Gastroesophageal sphincter (tissue), 3 donors: ENCODE measurements at regions not wholly inside any gene's neighbourhood (a gene's known extent, or its start where the extent isn't known, plus 50 kb on each side); places are given as distances from the start of the nearest gene placed in this dataset.
"Not testable (repeated sequence)": the region's sequence is repeated elsewhere in the genome, so short reads cannot be mapped to it uniquely, and the experiment has no call there.

Experiments
- POLR2A ChIP-seq, 2 donors: fragments of 450-650 bp; IDR thresholded peaks; one replicate each; pipeline ENCODE4 v1.6.1; 2017; ENCODE audit warnings: antibody characterized with exemption in 2 of 2, mild to moderate bottlenecking in 2 of 2, moderate library complexity in 1 of 2
- TF ChIP-seq, protein P1 (sequence below), 4 experiments: fragments of 200-600 bp in 2 of 4; fragments of 450-650 bp in 2 of 4; sonication (generic) in 1 of 4; IDR thresholded peaks; one replicate each; pipeline ENCODE4 v1.5.1; 2017 to 2019; ENCODE audit warnings: antibody characterized with exemption in 4 of 4, mild to moderate bottlenecking in 2 of 4, moderate library complexity in 2 of 4

DNA sequence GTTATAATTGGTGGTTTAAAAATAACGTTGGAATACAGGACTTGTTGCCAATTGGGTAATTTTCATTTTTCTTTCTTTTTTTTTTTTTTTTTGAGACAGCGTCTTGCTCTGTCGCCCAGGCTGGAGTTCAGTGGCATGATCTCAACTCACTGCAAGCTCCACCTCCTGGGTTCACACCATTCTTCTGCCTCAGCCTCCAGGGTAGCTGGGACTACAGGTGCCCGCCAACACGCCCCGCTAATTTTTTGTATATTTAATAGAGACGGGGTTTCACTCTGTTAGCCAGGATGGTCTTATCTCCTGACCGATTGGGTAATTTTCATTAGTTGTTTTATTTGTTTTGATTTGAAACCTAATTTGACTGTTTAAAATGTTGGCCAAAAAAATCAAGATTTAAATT, 93.7 kb downstream of the ZNF486 start:
- TF ChIP-seq POLR2A (IDR thresholded peaks at IDR 0.05) = not testable (repeated sequence)
- TF ChIP-seq, protein P1, sequence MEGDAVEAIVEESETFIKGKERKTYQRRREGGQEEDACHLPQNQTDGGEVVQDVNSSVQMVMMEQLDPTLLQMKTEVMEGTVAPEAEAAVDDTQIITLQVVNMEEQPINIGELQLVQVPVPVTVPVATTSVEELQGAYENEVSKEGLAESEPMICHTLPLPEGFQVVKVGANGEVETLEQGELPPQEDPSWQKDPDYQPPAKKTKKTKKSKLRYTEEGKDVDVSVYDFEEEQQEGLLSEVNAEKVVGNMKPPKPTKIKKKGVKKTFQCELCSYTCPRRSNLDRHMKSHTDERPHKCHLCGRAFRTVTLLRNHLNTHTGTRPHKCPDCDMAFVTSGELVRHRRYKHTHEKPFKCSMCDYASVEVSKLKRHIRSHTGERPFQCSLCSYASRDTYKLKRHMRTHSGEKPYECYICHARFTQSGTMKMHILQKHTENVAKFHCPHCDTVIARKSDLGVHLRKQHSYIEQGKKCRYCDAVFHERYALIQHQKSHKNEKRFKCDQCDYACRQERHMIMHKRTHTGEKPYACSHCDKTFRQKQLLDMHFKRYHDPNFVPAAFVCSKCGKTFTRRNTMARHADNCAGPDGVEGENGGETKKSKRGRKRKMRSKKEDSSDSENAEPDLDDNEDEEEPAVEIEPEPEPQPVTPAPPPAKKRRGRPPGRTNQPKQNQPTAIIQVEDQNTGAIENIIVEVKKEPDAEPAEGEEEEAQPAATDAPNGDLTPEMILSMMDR (IDR thresholded peaks at IDR 0.05) = not testable (repeated sequence)
